ENCODE measurements at regions not wholly inside any gene's neighbourhood (a gene's known extent, or its start where the extent isn't known, plus 50 kb on each side); places are given as distances from the start of the nearest gene placed in this dataset.

DNA sequence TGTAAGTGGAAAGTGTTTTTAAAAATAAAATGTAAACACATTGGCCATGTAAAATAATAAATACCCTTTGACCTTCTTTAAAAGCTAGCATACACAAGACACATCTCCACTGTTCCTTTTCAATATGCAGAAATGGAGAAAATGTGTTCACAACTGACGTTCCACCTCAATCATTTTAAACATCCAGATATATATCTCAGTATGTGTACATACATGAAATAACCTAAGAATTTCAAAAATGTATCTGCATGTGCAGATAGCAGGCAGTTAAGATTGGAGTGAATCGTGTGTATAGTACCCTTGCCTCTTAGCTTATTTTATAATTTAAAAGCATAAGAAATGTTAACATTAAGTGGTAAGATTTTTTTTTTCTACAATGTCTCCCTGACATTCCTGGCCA is 406.2 kb upstream of the FLRT2 start:
- Histone ChIP-seq H4K20me1 (replicated peaks; ENCODE audit: control insufficient read depth, extremely low read depth, insufficient read depth, low read length) (no peaks in the 10 kb centered on the region), H3K36me3 (ENCODE audit: control insufficient read depth in 2 of 2, extremely low read depth in 1 of 2, insufficient read depth in 2 of 2, low read length in 2 of 2) (no peaks in the 10 kb centered on the region), H3K79me2 (ENCODE audit: control insufficient read depth, insufficient read depth, low read length) (no peaks in the 10 kb centered on the region), H3K4me1 (ENCODE audit: control insufficient read depth, extremely low read depth, insufficient read depth, low read length) (no peaks in the 10 kb centered on the region), H3K27ac (ENCODE audit: insufficient read depth, low read depth, low read length) (no peak overlapping the region), H3K27me3 (ENCODE audit: control insufficient read depth in 2 of 2, insufficient read depth in 2 of 2, low read length in 2 of 2) (no peaks in the 10 kb centered on the region), H3K9me3 (replicated peaks; ENCODE audit: control insufficient read depth, insufficient read depth, low read length) (no peaks in the 10 kb centered on the region), H3K4me3 (replicated peaks in 1 of 3; ENCODE audit: insufficient read depth in 1 of 3, low read depth in 1 of 3, low read length in 3 of 3) (no peak overlapping the region), H3K9ac (replicated peaks; ENCODE audit: extremely low read depth, insufficient read depth, low read length) (no peak overlapping the region), H3K9me1 (replicated peaks; ENCODE audit: control insufficient read depth, extremely low read depth, insufficient read depth, low read length) (no peaks in the 10 kb centered on the region), H2AFZ (ENCODE audit: low read depth, low read length) (no peak overlapping the region), H3K4me2 (ENCODE audit: insufficient read depth, low read length) (no peak overlapping the region)
- intact Hi-C loops (cut with micrococcal nuclease) (no loop called here), dilution Hi-C loops (cut with MboI; ENCODE audit: extremely low pct_ligation_motif_present, low sequenced_read_pairs) (no loop called here)
- FAIRE-seq (no peak), DNase-seq (ENCODE audit: low read depth, low spot score) (no peak)
- POLR2A ChIA-PET: no interaction called here
- TF ChIP-seq EZH2 (IDR thresholded peaks at IDR 0.05; ENCODE audit: borderline replicate concordance, low read depth, low read length, severe bottlenecking) (no peak), GATA2 (IDR thresholded peaks at IDR 0.05; ENCODE audit: insufficient read depth, insufficient read length, low read depth, low read length) (no peak), POLR2A (IDR thresholded peaks at IDR 0.05; ENCODE audit: low read depth, low read length) (no peak), POLR2AphosphoS5 (IDR thresholded peaks at IDR 0.05; ENCODE audit: insufficient read depth, low read depth, low read length) (no peak)
- TF ChIP-seq, protein P1, sequence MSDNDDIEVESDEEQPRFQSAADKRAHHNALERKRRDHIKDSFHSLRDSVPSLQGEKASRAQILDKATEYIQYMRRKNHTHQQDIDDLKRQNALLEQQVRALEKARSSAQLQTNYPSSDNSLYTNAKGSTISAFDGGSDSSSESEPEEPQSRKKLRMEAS (IDR thresholded peaks at IDR 0.05; ENCODE audit: insufficient read depth, insufficient read length): no peak
- TF ChIP-seq, protein P2, sequence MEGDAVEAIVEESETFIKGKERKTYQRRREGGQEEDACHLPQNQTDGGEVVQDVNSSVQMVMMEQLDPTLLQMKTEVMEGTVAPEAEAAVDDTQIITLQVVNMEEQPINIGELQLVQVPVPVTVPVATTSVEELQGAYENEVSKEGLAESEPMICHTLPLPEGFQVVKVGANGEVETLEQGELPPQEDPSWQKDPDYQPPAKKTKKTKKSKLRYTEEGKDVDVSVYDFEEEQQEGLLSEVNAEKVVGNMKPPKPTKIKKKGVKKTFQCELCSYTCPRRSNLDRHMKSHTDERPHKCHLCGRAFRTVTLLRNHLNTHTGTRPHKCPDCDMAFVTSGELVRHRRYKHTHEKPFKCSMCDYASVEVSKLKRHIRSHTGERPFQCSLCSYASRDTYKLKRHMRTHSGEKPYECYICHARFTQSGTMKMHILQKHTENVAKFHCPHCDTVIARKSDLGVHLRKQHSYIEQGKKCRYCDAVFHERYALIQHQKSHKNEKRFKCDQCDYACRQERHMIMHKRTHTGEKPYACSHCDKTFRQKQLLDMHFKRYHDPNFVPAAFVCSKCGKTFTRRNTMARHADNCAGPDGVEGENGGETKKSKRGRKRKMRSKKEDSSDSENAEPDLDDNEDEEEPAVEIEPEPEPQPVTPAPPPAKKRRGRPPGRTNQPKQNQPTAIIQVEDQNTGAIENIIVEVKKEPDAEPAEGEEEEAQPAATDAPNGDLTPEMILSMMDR (IDR thresholded peaks at IDR 0.05; ENCODE audit: extremely low read depth in 1 of 2, insufficient read depth in 1 of 2, low read depth in 1 of 2, low read length in 2 of 2): no peak
- CTCF ChIA-PET: no interaction called here
- no TSS peak for BruUV-seq (replicated peaks)
